Breast epithelium (tissue), 4 donors: ENCODE measurements at regions not wholly inside any gene's neighbourhood (a gene's known extent, or its start where the extent isn't known, plus 50 kb on each side); places are given as distances from the start of the nearest gene placed in this dataset.

Source experiments
- DNase-seq, 2 donors: peaks; one replicate each; pipeline ENCODE4 v3.0.0-alpha.2; 2019; ENCODE audit warnings: low spot score in 2 of 2
- H3K27ac ChIP-seq, 2 donors: fragments of 200-600 bp; sonication (generic) in 1 of 2; one replicate each; pipeline ENCODE4 v1.5.1; 2016 to 2019; ENCODE audit warnings: mild to moderate bottlenecking in 1 of 2
- H3K27me3 ChIP-seq, 2 donors: fragments of 200-600 bp; sonication (generic) in 1 of 2; one replicate each; pipeline versions ENCODE4 v1.5.1 to v1.6.0; 2017 to 2019; ENCODE audit warnings: control low read depth in 1 of 2, mild to moderate bottlenecking in 1 of 2
- H3K36me3 ChIP-seq: fragments of 200-600 bp; one replicate; pipeline ENCODE4 v1.5.1; 2019
- H3K4me1 ChIP-seq, 2 donors: fragments of 200-600 bp; sonication (generic); one replicate each; pipeline ENCODE4 v1.5.1; 2016 to 2019; ENCODE audit warnings: control low read depth in 1 of 2
- H3K4me3 ChIP-seq, 3 donors: fragments of 200-600 bp; sonication (generic); 1 replicate in 2 of 3; 2 replicates in 1 of 3; pipeline ENCODE4 v1.5.1; 2016 to 2019; ENCODE audit warnings: mild to moderate bottlenecking in 3 of 3, moderate library complexity in 2 of 3
- H3K9me3 ChIP-seq, 2 donors: fragments of 200-600 bp; sonication (generic) in 1 of 2; one replicate each; pipeline ENCODE4 v1.5.1; 2016 to 2019; ENCODE audit warnings: control low read depth in 1 of 2
- POLR2A ChIP-seq: fragments of 450-650 bp; IDR thresholded peaks from one replicate; pipeline ENCODE4 v1.6.1; 2016; ENCODE audit warnings: antibody characterized with exemption, mild to moderate bottlenecking, moderate library complexity
- POLR2AphosphoS5 ChIP-seq, 3 donors: sonication (generic); formaldehyde crosslinking; IDR thresholded peaks; one replicate each; pipeline ENCODE4 v1.6.1; 2017; ENCODE audit warnings: antibody characterized with exemption in 3 of 3
- intact Hi-C: fragments of 100-400 bp; cut with DNase I; formaldehyde crosslinking; loops from one replicate; pipeline ENCODE4 v1.15.1; 2023; ENCODE audit warnings: low total_unique reads
- TF ChIP-seq, protein P1 (sequence below), 3 donors: fragments of 450-650 bp; IDR thresholded peaks; one replicate each; pipeline ENCODE4 v1.5.1; 2016 to 2017; ENCODE audit warnings: antibody characterized with exemption in 3 of 3, mild to moderate bottlenecking in 3 of 3, moderate library complexity in 3 of 3

DNA sequence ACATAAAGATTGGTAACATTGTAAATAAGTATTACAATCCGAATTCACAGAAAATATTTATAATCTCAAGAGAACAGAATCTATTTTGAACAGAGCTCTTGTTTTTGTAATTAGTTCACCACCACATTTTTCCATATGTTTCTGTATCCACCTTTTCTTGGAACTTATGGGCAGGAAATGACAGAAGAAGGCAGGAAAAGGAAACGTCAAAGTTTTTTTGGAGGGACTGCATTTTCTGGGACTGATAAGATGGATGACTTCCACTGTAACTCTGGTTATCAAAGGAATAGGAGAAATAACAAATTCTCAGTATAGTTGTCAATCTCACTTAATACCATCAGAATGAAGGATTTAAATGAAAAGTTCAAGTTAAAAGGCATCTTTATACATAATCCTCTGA is 75.1 kb upstream of the SMNDC1 start:
- no peak overlapping the region for H3K27ac ChIP-seq
- TF ChIP-seq POLR2AphosphoS5 (IDR thresholded peaks at IDR 0.05) (no peak), POLR2A (no peak)
- TF ChIP-seq, protein P1, sequence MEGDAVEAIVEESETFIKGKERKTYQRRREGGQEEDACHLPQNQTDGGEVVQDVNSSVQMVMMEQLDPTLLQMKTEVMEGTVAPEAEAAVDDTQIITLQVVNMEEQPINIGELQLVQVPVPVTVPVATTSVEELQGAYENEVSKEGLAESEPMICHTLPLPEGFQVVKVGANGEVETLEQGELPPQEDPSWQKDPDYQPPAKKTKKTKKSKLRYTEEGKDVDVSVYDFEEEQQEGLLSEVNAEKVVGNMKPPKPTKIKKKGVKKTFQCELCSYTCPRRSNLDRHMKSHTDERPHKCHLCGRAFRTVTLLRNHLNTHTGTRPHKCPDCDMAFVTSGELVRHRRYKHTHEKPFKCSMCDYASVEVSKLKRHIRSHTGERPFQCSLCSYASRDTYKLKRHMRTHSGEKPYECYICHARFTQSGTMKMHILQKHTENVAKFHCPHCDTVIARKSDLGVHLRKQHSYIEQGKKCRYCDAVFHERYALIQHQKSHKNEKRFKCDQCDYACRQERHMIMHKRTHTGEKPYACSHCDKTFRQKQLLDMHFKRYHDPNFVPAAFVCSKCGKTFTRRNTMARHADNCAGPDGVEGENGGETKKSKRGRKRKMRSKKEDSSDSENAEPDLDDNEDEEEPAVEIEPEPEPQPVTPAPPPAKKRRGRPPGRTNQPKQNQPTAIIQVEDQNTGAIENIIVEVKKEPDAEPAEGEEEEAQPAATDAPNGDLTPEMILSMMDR (IDR thresholded peaks at IDR 0.05) = no peak
- no peak overlapping the region for H3K4me3 ChIP-seq
- no peaks in the 10 kb centered on the region for H3K4me1 ChIP-seq
- no peak for DNase-seq
- H3K9me3 ChIP-seq = no peaks in the 10 kb centered on the region
- intact Hi-C loops = no loop called here
- H3K36me3 ChIP-seq = no peaks in the 10 kb centered on the region
- H3K27me3 ChIP-seq = no peaks in the 10 kb centered on the region

DNA sequence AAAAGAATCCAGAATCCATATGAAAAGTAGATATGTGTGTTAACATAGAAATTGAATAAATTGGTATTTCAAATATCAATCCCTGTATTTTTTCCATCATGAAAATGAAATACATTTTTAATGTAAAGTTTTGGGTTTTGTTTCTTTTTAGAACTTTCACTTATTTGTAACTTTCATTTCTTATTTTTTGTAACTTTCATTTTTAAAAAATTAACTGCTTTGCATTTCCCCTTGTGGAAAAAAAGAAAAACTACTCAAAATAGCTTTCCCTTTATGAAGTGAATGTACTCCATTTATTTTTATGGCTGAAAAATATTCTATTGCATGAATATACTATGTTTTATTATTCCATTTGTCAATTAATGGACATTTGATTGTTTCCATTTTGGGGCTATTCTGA is 75.6 kb upstream of the SMNDC1 start:
- Histone ChIP-seq H3K27ac (no peak overlapping the region), H3K27me3 (no peaks in the 10 kb centered on the region), H3K4me3 (no peak overlapping the region), H3K4me1 (no peaks in the 10 kb centered on the region), H3K36me3 (no peaks in the 10 kb centered on the region), H3K9me3 (no peaks in the 10 kb centered on the region)
- intact Hi-C loops = no loop called here
- TF ChIP-seq POLR2AphosphoS5 (IDR thresholded peaks at IDR 0.05) (no peak), POLR2A (no peak)
- TF ChIP-seq, protein P1 (IDR thresholded peaks at IDR 0.05) = no peak
- no peak for DNase-seq

DNA sequence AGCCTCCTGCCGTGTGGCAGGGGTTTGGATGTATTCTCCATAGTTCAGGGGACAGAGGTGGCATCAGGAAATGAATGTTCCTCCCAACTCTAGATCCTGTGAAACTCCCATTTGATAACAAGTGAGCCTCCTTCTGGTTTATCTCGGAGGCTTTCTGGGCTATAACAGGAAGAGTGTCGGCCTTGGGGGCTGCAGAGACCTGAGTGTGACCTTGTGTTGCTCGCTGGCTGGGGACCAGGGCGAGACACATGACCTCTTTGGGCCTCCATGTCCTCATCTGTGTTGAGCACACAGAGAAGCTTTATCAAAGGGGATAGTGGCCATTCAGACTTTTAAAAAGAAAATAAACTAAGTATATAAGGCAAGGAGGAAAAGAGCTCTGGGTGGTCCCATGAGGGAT is 78.0 kb upstream of the SMNDC1 start:
- TF ChIP-seq, protein P1 (IDR thresholded peaks at IDR 0.05) = no peak
- TF ChIP-seq POLR2A (no peak), POLR2AphosphoS5 (IDR thresholded peaks at IDR 0.05) (no peak)
- intact Hi-C loops = no loop called here
- no peak for DNase-seq
- Histone ChIP-seq H3K4me3 (no peak overlapping the region), H3K27ac (no peak overlapping the region), H3K9me3 (no peaks in the 10 kb centered on the region), H3K36me3 (no peaks in the 10 kb centered on the region), H3K27me3 (no peaks in the 10 kb centered on the region), H3K4me1 (no peaks in the 10 kb centered on the region)

DNA sequence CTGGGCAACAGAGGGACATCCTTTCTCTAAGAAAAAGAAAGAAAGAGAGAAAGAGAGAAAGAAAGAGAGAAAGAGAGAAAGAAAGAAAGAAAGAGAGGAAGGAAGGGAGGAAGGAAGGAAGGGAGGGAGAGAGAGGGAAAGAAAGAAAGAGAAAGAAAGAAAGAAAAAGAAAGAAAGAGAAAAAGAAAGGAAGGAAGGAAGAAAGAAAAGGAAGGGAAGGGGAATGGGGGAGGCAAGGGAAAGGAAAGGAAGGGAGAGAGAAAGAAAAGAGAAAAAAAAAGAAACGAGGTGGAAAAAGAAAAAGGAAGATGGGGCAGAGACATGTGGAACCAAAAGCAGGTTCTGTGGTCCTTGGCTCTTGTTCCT is 82.9 kb upstream of the SMNDC1 start:
- TF ChIP-seq POLR2AphosphoS5 (IDR thresholded peaks at IDR 0.05) (no peak), POLR2A (no peak)
- TF ChIP-seq, protein P1 (IDR thresholded peaks at IDR 0.05) = no peak
- H3K9me3 ChIP-seq = no peaks in the 10 kb centered on the region

DNA sequence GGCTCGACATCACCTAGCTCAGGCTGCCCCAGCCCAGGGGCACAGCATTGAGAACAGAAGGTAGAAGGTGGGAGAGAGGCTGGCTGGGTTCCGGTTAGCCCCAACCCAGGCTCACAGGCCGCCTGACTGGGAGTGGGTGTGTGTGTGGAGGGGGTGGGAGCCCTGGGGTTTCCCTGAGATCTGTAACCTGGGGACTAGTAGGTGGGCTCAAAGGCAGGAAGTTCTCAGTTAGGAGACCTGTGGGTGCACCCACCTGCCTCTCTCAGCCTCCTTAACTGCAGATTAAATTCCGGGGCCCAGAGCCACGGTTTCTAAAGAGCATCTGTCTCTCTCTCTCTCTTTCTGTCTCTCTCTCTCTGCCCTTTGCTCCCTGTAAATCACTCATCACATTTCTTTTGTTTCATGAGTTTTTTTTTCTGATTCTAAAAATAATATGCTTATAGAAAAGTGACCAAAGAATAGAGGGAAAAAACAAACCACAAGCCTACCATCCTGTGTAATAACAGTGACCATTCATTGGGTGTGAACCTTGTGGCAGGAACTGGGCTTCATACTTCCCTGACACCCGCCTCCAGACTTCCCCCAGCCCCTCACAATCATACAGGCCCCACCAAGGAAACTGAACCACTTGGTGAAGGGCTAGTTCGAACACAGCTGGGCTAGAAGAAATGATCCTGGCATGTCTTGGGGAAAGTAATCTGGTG is 83.4 kb upstream of the SMNDC1 start:
- Histone ChIP-seq H3K36me3 (no peaks in the 10 kb centered on the region), H3K9me3 (no peaks in the 10 kb centered on the region), H3K4me3 (no peak overlapping the region), H3K27me3 (no peaks in the 10 kb centered on the region), H3K27ac (peak overlapping the region in 1 of 2 donors; percentile 10), H3K4me1 (peaks cover 0 to 6% of the 10 kb centered on the region in 2 donors)
- no peak for DNase-seq
- intact Hi-C loops = no loop called here
- TF ChIP-seq, protein P1 (IDR thresholded peaks at IDR 0.05) = no peak
- TF ChIP-seq POLR2AphosphoS5 (IDR thresholded peaks at IDR 0.05) = no peak
- no peak for TF ChIP-seq POLR2A

More for the DNA sequence above, 82.9 kb upstream of the SMNDC1 start:
- Histone ChIP-seq H3K4me3 (no peak overlapping the region), H3K27me3 (no peaks in the 10 kb centered on the region), H3K27ac (no peak overlapping the region), H3K36me3 (no peaks in the 10 kb centered on the region), H3K4me1 (peaks cover 0 to 4% of the 10 kb centered on the region in 2 donors)
- DNase-seq = no peak
- intact Hi-C loops = no loop called here
